ENCODE measurements at regions not wholly inside any gene's neighbourhood (a gene's known extent, or its start where the extent isn't known, plus 50 kb on each side); places are given as distances from the start of the nearest gene placed in this dataset.

- in situ Hi-C loops (cut with MboI; ENCODE audit: low sequenced_read_pairs in 4 of 4), result no loop called here
- intact Hi-C loops (cut with DNase I; ENCODE audit: low total_unique reads), result no loop called here
- ATAC-seq, result no peak
Observed at GRCh38 chr4:100574607-100575006, 56.8 kb upstream of the EMCN start.

DNA sequence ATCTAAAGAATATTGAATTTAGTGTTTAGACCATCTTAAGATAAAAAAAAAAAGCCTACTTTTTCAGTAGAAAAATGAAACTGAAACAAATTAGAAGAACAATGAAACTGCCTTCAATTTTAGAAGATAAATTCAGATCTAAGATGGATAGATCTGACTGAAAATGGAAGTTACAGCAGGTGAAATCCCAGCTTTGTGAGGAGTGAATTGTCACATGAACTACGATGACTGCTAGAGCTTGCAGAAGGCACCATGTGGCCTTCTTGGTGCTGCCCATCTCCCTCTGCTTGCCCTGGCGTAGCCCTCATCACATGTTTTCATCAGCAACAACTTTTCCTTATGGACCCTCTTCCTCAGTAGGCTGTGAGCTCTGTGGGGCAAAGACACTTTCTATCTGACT lies 51.4 kb upstream of the EMCN start:
- Histone ChIP-seq H3K4me1 (no peaks in the 10 kb centered on the region), H3K9me3 (no peaks in the 10 kb centered on the region), H3K27me3 (no peaks in the 10 kb centered on the region), H3K4me3 (no peak overlapping the region), H3K36me3 (no peaks in the 10 kb centered on the region), H3K27ac (no peak overlapping the region)
- no peak for TF ChIP-seq POLR2A (IDR thresholded peaks at IDR 0.05)
- TF ChIP-seq, protein P1, sequence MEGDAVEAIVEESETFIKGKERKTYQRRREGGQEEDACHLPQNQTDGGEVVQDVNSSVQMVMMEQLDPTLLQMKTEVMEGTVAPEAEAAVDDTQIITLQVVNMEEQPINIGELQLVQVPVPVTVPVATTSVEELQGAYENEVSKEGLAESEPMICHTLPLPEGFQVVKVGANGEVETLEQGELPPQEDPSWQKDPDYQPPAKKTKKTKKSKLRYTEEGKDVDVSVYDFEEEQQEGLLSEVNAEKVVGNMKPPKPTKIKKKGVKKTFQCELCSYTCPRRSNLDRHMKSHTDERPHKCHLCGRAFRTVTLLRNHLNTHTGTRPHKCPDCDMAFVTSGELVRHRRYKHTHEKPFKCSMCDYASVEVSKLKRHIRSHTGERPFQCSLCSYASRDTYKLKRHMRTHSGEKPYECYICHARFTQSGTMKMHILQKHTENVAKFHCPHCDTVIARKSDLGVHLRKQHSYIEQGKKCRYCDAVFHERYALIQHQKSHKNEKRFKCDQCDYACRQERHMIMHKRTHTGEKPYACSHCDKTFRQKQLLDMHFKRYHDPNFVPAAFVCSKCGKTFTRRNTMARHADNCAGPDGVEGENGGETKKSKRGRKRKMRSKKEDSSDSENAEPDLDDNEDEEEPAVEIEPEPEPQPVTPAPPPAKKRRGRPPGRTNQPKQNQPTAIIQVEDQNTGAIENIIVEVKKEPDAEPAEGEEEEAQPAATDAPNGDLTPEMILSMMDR (IDR thresholded peaks at IDR 0.05 in 4 of 5, conservative IDR thresholded peaks at IDR 0.05 in 1 of 5), result no peak
- no peak for DNase-seq
- no peak for ATAC-seq
- intact Hi-C loops (cut with DNase I; ENCODE audit: low total_unique reads) (no loop called here), in situ Hi-C loops (cut with MboI; ENCODE audit: low sequenced_read_pairs in 4 of 4) (no loop called here)

More at GRCh38 chr4:100574607-100575006, 56.8 kb upstream of the EMCN start:
- Histone ChIP-seq H3K27me3 (no peaks in the 10 kb centered on the region), H3K36me3 (no peaks in the 10 kb centered on the region), H3K4me1 (no peaks in the 10 kb centered on the region), H3K4me3 (no peak overlapping the region), H3K9me3 (no peaks in the 10 kb centered on the region), H3K27ac (no peak overlapping the region)
- TF ChIP-seq, protein P1 (IDR thresholded peaks at IDR 0.05 in 4 of 5, conservative IDR thresholded peaks at IDR 0.05 in 1 of 5), result no peak
- TF ChIP-seq POLR2A (IDR thresholded peaks at IDR 0.05), result no peak
- no peak for DNase-seq

All from gastrocnemius medialis (tissue), 4 donors.